Colonic mucosa (tissue), 4 donors: ENCODE measurements at regions not wholly inside any gene's neighbourhood (a gene's known extent, or its start where the extent isn't known, plus 50 kb on each side); places are given as distances from the start of the nearest gene placed in this dataset.
"Not testable (repeated sequence)": the region's sequence is repeated elsewhere in the genome, so short reads cannot be mapped to it uniquely, and the experiment has no call there.

Source experiments
- DNase-seq: peaks from one replicate; pipeline ENCODE4 v3.0.0-alpha.2; 2020
- H3K27ac ChIP-seq: fragments of 200-600 bp; one replicate; pipeline ENCODE4 v1.8.0; 2021
- H3K27me3 ChIP-seq: fragments of 200-600 bp; one replicate; pipeline ENCODE4 v1.8.0; 2021
- H3K36me3 ChIP-seq: fragments of 200-600 bp; one replicate; pipeline ENCODE4 v1.8.0; 2021
- H3K4me1 ChIP-seq: fragments of 200-600 bp; one replicate; pipeline ENCODE4 v1.8.0; 2021; ENCODE audit warnings: mild to moderate bottlenecking
- H3K4me3 ChIP-seq: fragments of 200-600 bp; one replicate; pipeline ENCODE4 v1.8.0; 2021
- H3K9ac ChIP-seq, 2 donors: one replicate each; pipeline ENCODE4 v1.7.0; 2013; ENCODE audit warnings: control low read depth in 2 of 2, low read depth in 2 of 2, low read length in 2 of 2
- H3K9me3 ChIP-seq: fragments of 200-600 bp; one replicate; pipeline ENCODE4 v1.8.0; 2021
- CTCF ChIP-seq: fragments of 200-600 bp; IDR thresholded peaks from one replicate; pipeline ENCODE4 v1.8.0; 2022; ENCODE audit warnings: antibody characterized with exemption, mild to moderate bottlenecking
- intact Hi-C: fragments of 100-400 bp; cut with DNase I; formaldehyde crosslinking; loops from one replicate; pipeline ENCODE4 v1.14.1; 2022
- donor health status: healthy.
- donor health status: DM: no; HTN: no; CAD: no.
- donor health status: DM: no; HTN: no; CAD: no.

DNA sequence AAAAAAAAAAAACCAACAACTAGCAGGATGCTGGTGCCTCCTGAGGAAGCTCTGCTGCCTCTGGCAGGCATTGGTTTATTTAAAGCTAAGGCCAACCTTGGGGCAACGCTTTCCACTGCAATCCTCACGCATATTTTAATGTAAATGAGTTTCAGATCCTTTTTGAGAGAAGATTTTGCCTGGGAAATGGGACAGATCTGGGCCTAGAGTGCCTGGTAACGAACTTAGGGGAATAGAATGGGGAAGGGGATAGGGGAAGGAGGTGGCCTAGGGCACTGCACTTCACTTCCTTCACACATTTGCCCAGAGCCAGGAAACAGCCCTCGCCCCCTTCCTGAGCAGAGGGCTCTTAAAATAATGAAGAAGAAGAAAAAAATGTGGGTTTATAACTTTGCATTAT is 132.7 kb upstream of the TMEM170B start:
- H3K36me3 ChIP-seq, result no peaks in the 10 kb centered on the region
- no peak for DNase-seq
- TF ChIP-seq CTCF, result no peak
- no peaks in the 10 kb centered on the region for H3K4me1 ChIP-seq
- H3K27ac ChIP-seq, result no peak overlapping the region
- H3K9me3 ChIP-seq, result no peaks in the 10 kb centered on the region
- H3K9ac ChIP-seq, result no peak overlapping the region
- H3K27me3 ChIP-seq, result no peaks in the 10 kb centered on the region
- no peak overlapping the region for H3K4me3 ChIP-seq
- intact Hi-C loops, result no loop called here

DNA sequence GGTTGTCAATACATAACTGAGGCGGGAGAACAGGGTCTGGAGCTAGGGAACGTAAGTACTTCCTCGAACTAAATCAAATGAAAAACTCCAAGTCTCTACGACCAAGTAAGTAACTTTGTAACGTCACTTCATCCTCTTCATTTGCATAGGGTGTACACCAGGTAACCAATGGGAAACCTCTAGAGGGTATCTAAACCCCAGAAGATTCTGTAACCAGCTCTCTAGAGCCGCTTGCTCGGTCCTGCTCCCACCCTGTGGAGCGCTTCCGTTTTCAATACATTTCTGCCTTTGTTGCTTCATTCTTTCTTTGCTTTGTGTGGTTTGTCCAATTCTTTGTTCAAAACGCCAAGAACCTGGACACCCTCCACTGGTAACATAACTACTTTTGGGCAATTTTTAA is 133.5 kb upstream of the TMEM170B start:
- H3K36me3 ChIP-seq, result no peaks in the 10 kb centered on the region
- intact Hi-C loops, result no loop called here
- no peaks in the 10 kb centered on the region for H3K4me1 ChIP-seq
- H3K9me3 ChIP-seq, result no peaks in the 10 kb centered on the region
- H3K4me3 ChIP-seq, result no peak overlapping the region
- H3K27ac ChIP-seq, result no peak overlapping the region
- no peaks in the 10 kb centered on the region for H3K27me3 ChIP-seq
- DNase-seq, result no peak
- no peak overlapping the region for H3K9ac ChIP-seq
- no peak for TF ChIP-seq CTCF

GRCh38 chr6:11403035-11403601 is 134.4 kb upstream of the TMEM170B start:
- Histone ChIP-seq H3K4me3 (no peak overlapping the region), H3K36me3 (no peaks in the 10 kb centered on the region), H3K4me1 (no peaks in the 10 kb centered on the region), H3K9me3 (no peaks in the 10 kb centered on the region), H3K27ac (no peak overlapping the region), H3K27me3 (no peaks in the 10 kb centered on the region), H3K9ac (no peak overlapping the region)
- no peak for TF ChIP-seq CTCF
- DNase-seq, result no peak
- intact Hi-C loops, result no loop called here

- H3K27me3 ChIP-seq, intact Hi-C loops, H3K27ac ChIP-seq, DNase-seq, H3K9ac ChIP-seq, H3K4me1 ChIP-seq, H3K4me3 ChIP-seq, H3K9me3 ChIP-seq, H3K36me3 ChIP-seq: not testable (repeated sequence)
Measured at GRCh38 chr6:11402581-11402980, 135.0 kb upstream of the TMEM170B start.

DNA sequence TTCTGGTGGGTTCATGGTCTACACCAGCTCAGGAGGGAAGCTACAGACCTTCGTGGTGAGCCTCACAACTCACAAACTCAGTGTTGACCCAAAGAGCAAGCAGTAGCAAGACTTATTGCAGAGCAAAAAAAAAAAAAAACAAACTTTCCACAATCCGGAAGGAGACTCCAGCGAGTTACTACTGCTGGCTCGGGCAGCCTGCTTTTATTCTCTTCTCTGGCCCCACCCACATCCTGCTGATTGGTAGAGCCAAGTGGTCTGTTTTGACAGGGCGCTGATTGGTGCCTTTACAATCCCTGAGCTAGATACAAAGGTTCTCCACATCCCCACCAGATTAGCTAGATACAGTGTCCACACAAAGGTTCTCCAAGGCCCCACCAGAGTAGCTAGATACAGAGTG is 135.6 kb upstream of the TMEM170B start:
- H3K36me3 ChIP-seq, H3K27me3 ChIP-seq, H3K9me3 ChIP-seq, H3K27ac ChIP-seq, intact Hi-C loops, H3K4me1 ChIP-seq, DNase-seq, H3K4me3 ChIP-seq, H3K9ac ChIP-seq: not testable (repeated sequence)

GRCh38 chr6:11398451-11399326 is 138.9 kb upstream of the TMEM170B start:
- H3K9me3 ChIP-seq, result no peaks in the 10 kb centered on the region
- no peaks in the 10 kb centered on the region for H3K36me3 ChIP-seq
- H3K9ac ChIP-seq, result no peak overlapping the region
- H3K27ac ChIP-seq, result peak overlapping the region; percentile 47
- TF ChIP-seq CTCF, result no peak
- DNase-seq, result peak; percentile 59
- intact Hi-C loops, result no loop called here
- H3K4me1 ChIP-seq, result no peaks in the 10 kb centered on the region
- H3K27me3 ChIP-seq, result no peaks in the 10 kb centered on the region
- no peak overlapping the region for H3K4me3 ChIP-seq
